AG09309 (cell line): ENCODE measurements at regions not wholly inside any gene's neighbourhood (a gene's known extent, or its start where the extent isn't known, plus 50 kb on each side); places are given as distances from the start of the nearest gene placed in this dataset.

ENCODE experiments used
- DNase-seq: peaks from one replicate; pipeline ENCODE4 v3.0.0-alpha.2; 2010; ENCODE audit warnings: low read depth
- H3K4me3 ChIP-seq: 2 replicates; pipeline ENCODE4 v1.5.1; 2011; ENCODE audit warnings: mild to moderate bottlenecking, low read depth, low read length, moderate library complexity; ENCODE audit not compliant: control insufficient read depth
- CTCF ChIP-seq: IDR thresholded peaks from 2 replicates; pipeline ENCODE4 v1.5.1; 2011; ENCODE audit warnings: mild to moderate bottlenecking, low read depth, low read length, inconsistent platforms; ENCODE audit not compliant: insufficient read depth, control insufficient read depth; ENCODE audit errors: missing control alignments

DNA sequence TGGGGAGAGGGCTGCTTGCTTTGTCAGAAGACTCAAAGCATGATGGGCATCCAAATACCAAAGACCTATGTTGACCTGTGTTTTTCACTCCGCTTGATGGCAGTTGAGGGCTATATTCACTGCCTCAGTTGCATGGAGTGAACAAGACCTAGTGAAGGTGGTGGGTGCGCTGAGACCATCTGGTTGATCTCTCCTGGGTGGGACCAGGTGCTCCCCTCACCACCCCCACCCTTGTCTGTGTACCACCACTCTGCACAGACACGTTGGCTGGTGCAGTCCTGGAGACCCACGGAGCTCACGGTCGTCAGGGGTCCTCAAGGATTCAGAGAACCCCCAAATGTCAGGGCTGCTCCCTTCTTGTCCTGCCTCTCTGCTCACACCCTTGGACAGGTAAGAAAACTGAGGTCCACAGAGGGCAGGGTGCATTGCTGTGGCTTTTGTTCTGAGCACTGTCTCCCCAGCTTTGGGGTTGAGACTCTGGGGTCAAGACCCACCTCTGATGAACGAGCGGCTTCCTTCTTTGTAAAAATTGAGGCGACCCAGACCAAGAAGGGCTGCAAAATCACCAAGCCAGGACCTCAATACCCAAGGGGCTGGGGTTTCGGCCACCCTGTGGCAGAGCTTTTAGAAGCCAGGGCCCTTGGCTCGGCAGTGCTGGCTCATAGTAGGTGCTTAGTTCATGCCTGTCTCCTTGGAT is 166.3 kb upstream of the RTL1 start:
- DNase-seq: no peak
- TF ChIP-seq CTCF: no peak
- H3K4me3 ChIP-seq: no peak overlapping the region

DNA sequence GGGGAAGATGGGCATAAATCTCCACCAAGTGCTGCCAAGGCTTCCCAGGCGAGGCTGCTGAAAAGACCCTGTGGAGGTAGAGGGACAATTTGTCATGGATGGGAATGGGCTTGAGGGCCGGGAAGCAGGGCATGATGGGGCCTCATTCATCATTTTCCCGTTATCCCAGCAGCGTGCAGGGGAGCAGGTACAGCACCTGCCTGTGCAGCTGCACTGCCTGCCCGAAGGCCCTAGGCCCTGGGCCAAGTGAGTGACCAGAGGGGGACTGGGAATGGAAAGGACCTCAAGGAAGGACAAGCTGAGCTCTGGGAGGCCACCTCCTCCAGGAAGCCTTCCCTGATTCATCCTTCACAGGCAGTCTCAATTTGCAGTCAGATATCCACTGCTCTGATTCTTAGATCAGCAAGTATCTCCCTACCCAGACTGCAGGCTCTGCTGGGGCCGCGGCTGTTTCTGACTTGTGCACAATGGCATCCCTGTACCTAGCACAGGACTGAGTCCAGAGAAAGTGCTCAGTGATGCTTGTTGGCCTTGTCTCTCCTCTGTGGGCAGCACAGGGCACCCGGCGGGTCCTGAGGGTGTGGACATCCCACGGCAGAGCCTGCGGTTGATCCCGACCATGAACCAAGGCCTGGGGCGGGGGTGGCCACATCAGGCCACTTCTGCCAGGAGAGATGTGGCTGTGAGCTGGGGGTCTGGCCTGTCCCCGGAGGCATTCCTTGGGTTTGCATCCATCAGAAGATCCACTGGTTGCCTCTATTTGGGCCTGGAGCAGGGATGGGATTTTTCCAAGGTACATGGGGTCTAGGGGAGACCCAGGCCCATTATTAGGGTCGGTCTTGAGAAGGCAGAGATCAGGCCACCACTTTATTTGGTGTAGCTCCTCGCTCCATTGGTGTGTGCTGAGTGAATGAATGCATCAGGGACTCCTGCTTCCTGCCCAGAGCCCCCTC is 167.3 kb upstream of the RTL1 start:
- no peak overlapping the region for H3K4me3 ChIP-seq
- DNase-seq: no peak
- TF ChIP-seq CTCF: no peak

GRCh38 chr14:101071493-101071906 is 168.0 kb upstream of the RTL1 start:
- no peak for TF ChIP-seq CTCF
- no peak for DNase-seq
- no peak overlapping the region for H3K4me3 ChIP-seq

- no peak for TF ChIP-seq CTCF
- H3K4me3 ChIP-seq: no peak overlapping the region
- no peak for DNase-seq
These were observed 168.5 kb upstream of the RTL1 start for GRCh38 chr14:101072070-101072469.

DNA sequence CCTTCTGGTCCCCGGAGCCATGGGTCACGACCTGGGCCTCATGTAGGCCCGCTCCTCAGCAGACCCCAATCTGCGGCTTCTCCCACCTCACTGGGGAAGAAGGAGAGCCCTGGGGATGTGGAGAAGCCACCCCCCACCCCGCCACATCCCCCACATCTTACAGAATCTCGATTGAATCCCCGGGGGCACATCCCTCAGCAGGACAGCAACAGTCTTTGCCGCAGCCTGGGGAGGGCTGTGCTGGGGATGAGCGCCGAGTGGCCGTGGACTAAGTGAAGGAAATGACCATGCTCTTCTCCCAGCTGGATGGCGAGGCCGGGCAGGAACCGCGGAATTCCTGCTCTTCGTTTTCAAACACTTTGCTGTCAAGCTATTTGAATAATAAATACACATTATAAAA is 169.0 kb upstream of the RTL1 start:
- TF ChIP-seq CTCF: no peak
- no peak overlapping the region for H3K4me3 ChIP-seq
- no peak for DNase-seq

DNA sequence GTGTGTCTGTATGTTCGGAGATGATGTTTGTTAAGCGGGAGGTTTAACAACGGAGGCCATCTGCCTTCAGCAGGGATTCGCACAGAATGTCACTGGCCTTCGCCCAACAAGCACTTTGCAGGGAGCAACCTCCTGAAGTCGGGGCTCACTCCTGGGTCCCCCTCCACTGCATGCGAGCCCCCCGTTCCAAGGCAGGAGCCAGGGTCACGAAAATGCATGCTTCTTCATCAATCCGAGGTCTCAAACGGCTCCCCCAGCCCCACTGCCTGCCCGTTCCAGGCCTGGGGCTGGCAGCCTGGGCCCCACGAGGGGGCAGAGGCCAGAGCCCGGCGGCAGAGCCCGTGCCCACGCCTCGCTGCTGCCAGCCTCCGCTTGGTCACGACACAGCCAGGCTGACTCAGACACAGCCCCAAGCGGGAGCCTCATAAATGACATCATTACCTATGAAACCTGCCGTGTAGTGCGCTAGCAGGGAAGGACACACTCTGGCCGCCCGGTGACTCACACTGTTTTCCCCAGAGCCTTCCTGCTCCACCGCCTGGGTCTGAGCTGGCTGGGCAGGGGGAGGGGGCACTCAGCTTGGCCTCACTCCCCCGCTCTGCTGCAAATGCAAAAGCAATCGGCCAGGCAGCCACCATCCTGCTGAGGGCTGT is 169.5 kb upstream of the RTL1 start:
- H3K4me3 ChIP-seq: no peak overlapping the region
- DNase-seq: peak; percentile 87
- no peak for TF ChIP-seq CTCF
